OCI-LY3 (cell line): ENCODE measurements at regions not wholly inside any gene's neighbourhood (a gene's known extent, or its start where the extent isn't known, plus 50 kb on each side); places are given as distances from the start of the nearest gene placed in this dataset.

Experiments used
- CTCF ChIP-seq: fragments of 200-600, 300-600 bp; sonication (generic); IDR thresholded peaks from 2 replicates; pipeline ENCODE4 v1.5.1; 2014; ENCODE audit warnings: antibody characterized with exemption, low read length, low read depth
- EZH2phosphoT487 ChIP-seq: fragments of 200-600 bp; shearing (Covaris generic); IDR thresholded peaks from 2 replicates; pipeline ENCODE4 v1.6.1; 2018; ENCODE audit warnings: antibody characterized with exemption, mixed run types, low read depth

- TF ChIP-seq CTCF (no peak), EZH2phosphoT487 (no peak)
Observed at GRCh38 chr7:136130511-136131303, 153.5 kb upstream of the MTPN start.
